SK-N-SH (cell line): ENCODE measurements at regions not wholly inside any gene's neighbourhood (a gene's known extent, or its start where the extent isn't known, plus 50 kb on each side); places are given as distances from the start of the nearest gene placed in this dataset.

Experiments
- CHD2 ChIP-seq: fragments of 150-350 bp; IDR thresholded peaks from 2 replicates; pipeline ENCODE4 v1.6.1; 2018; ENCODE audit warnings: low read length; ENCODE audit not compliant: partially characterized antibody
- CTCF ChIP-seq: fragments of 200-600 bp; sonication (generic); IDR thresholded peaks from 2 replicates; pipeline ENCODE4 v1.6.1; 2017; ENCODE audit warnings: antibody characterized with exemption, mild to moderate bottlenecking, moderate library complexity
- EP300 ChIP-seq, 2 experiments: IDR thresholded peaks; 2 replicates each; pipeline versions ENCODE4 v1.4.0 to v1.6.1; 2012; ENCODE audit warnings: borderline replicate concordance in 1 of 2, low read depth in 1 of 2, low read length in 1 of 2
- EZH2phosphoT487 ChIP-seq: fragments of 200-600 bp; sonication (generic); IDR thresholded peaks from 2 replicates; pipeline ENCODE4 v1.6.1; 2017; ENCODE audit warnings: low read depth, mixed run types, mild to moderate bottlenecking, antibody characterized with exemption, moderate library complexity, borderline replicate concordance
- MAX ChIP-seq: IDR thresholded peaks from 2 replicates; pipeline ENCODE4 v1.4.0; 2012; ENCODE audit warnings: low read depth
- MXI1 ChIP-seq: IDR thresholded peaks from 2 replicates; pipeline ENCODE4 v1.6.1; 2012; ENCODE audit warnings: mild to moderate bottlenecking, low read depth, low read length, improper control_type of control experiment
- NRF1 ChIP-seq: IDR thresholded peaks from 2 replicates; pipeline ENCODE4 v1.6.1; 2012; ENCODE audit warnings: low read depth, mild to moderate bottlenecking, low read length
- POLR2AphosphoS5 ChIP-seq: IDR thresholded peaks from 2 replicates; pipeline ENCODE4 v1.6.1; 2012; ENCODE audit warnings: low read depth, low read length
- REST ChIP-seq: IDR thresholded peaks from 2 replicates; pipeline ENCODE4 v1.6.1; 2012; ENCODE audit warnings: mild to moderate bottlenecking, low read depth, low read length, moderate library complexity
- SIN3A ChIP-seq: IDR thresholded peaks from 2 replicates; pipeline ENCODE4 v1.6.1; 2012; ENCODE audit warnings: low read depth, mild to moderate bottlenecking, low read length, moderate library complexity, borderline replicate concordance
- USF1 ChIP-seq: IDR thresholded peaks from 2 replicates; pipeline ENCODE4 v1.4.0; 2012; ENCODE audit warnings: low read depth, borderline replicate concordance
- USF2 ChIP-seq: fragments of 150-350 bp; IDR thresholded peaks from 2 replicates; pipeline ENCODE4 v1.6.1; 2017; ENCODE audit warnings: antibody characterized with exemption, low read length, low read depth, borderline replicate concordance

- no peak for TF ChIP-seq CTCF
- no peak for TF ChIP-seq CHD2
- TF ChIP-seq SIN3A, result no peak
- no peak for TF ChIP-seq MAX
- TF ChIP-seq USF2, result no peak
- no peak for TF ChIP-seq POLR2AphosphoS5
- TF ChIP-seq USF1, result no peak
- no peak for TF ChIP-seq EZH2phosphoT487
- TF ChIP-seq REST, result no peak
- TF ChIP-seq MXI1, result no peak
- TF ChIP-seq NRF1, result no peak
- no peak for TF ChIP-seq EP300 (IDR thresholded peaks at IDR 0.05; ENCODE audit: borderline replicate concordance in 1 of 2, low read depth in 1 of 2, low read length in 1 of 2)
Observed at GRCh38 chr6:166749666-166750065, 122.6 kb upstream of the RPS6KA2 start.
